DOHH2 (cell line): ENCODE measurements at regions not wholly inside any gene's neighbourhood (a gene's known extent, or its start where the extent isn't known, plus 50 kb on each side); places are given as distances from the start of the nearest gene placed in this dataset.
"Not testable (repeated sequence)": the region's sequence is repeated elsewhere in the genome, so short reads cannot be mapped to it uniquely, and the experiment has no call there.

Experiments used
- H3F3A ChIP-seq: fragments of 200-600 bp; sonication (generic), shearing (Covaris generic); 2 replicates; pipeline ENCODE4 v1.6.0; 2016; ENCODE audit warnings: antibody characterized with exemption, mild to moderate bottlenecking; ENCODE audit not compliant: control insufficient read depth, insufficient read depth
- H3K27ac ChIP-seq: fragments of 200-600 bp; sonication (generic); 2 replicates; pipeline ENCODE4 v1.5.1; 2014; ENCODE audit warnings: low read depth, mild to moderate bottlenecking, low read length, moderate library complexity
- H3K27me3 ChIP-seq: fragments of 200-600 bp; sonication (generic); 2 replicates; pipeline ENCODE4 v1.6.1; 2014; ENCODE audit warnings: mild to moderate bottlenecking, low read length, mixed read lengths; ENCODE audit not compliant: control insufficient read depth
- H3K36me3 ChIP-seq: fragments of 200-600 bp; sonication (generic); 2 replicates; pipeline ENCODE4 v1.6.1; 2014; ENCODE audit warnings: mild to moderate bottlenecking, low read length, moderate library complexity, mixed read lengths; ENCODE audit not compliant: control insufficient read depth
- H3K4me1 ChIP-seq: fragments of 200-600 bp; sonication (generic); 2 replicates; pipeline ENCODE4 v1.6.1; 2014; ENCODE audit warnings: mild to moderate bottlenecking, low read length, mixed read lengths; ENCODE audit not compliant: control insufficient read depth
- H3K4me2 ChIP-seq: fragments of 200-600 bp; sonication (generic); 2 replicates; pipeline ENCODE4 v1.6.0; 2014; ENCODE audit warnings: mild to moderate bottlenecking, low read length, moderate library complexity
- H3K4me3 ChIP-seq: fragments of 200-600 bp; sonication (generic); 2 replicates; pipeline ENCODE4 v1.5.1; 2014; ENCODE audit warnings: mild to moderate bottlenecking, low read length, mixed read lengths
- H3K79me2 ChIP-seq: fragments of 200-600 bp; sonication (generic); 2 replicates; pipeline ENCODE4 v1.6.1; 2014; ENCODE audit warnings: mild to moderate bottlenecking, low read length, mixed read lengths; ENCODE audit not compliant: control insufficient read depth
- H3K9me2 ChIP-seq: fragments of 200-600 bp; sonication (generic); replicated peaks from 2 replicates; pipeline ENCODE4 v1.6.1; 2014; ENCODE audit warnings: mild to moderate bottlenecking, low read length, mixed read lengths; ENCODE audit not compliant: control insufficient read depth
- H3K9me3 ChIP-seq: fragments of 200-600 bp; sonication (generic); 2 replicates; pipeline ENCODE4 v1.6.1; 2014; ENCODE audit warnings: antibody characterized with exemption, low read length, mixed read lengths; ENCODE audit not compliant: control insufficient read depth, insufficient read depth
- H4K20me1 ChIP-seq: fragments of 200-600 bp; sonication (generic); 2 replicates; pipeline ENCODE4 v1.6.0; 2014; ENCODE audit warnings: low read depth, mild to moderate bottlenecking, antibody characterized with exemption, low read length, moderate library complexity; ENCODE audit not compliant: control insufficient read depth, insufficient read depth
- CTCF ChIP-seq: fragments of 200-600 bp; sonication (generic); IDR thresholded peaks from one replicate; pipeline ENCODE4 v1.5.1; 2014; ENCODE audit warnings: antibody characterized with exemption, mild to moderate bottlenecking, low read depth, low read length; ENCODE audit not compliant: poor library complexity, severe bottlenecking
- EZH2phosphoT487 ChIP-seq: fragments of 200-600 bp; sonication (generic); IDR thresholded peaks from 2 replicates; pipeline ENCODE4 v1.6.1; 2017; ENCODE audit warnings: borderline replicate concordance, mild to moderate bottlenecking, antibody characterized with exemption, low read length, moderate library complexity, mixed read lengths

- Histone ChIP-seq H3K4me3 (no peak overlapping the region), H3K27ac (no peak overlapping the region), H3K4me1 (no peaks in the 10 kb centered on the region), H3K9me2 (no peaks in the 10 kb centered on the region), H3K9me3 (no peaks in the 10 kb centered on the region), H3K4me2 (no peak overlapping the region), H3F3A (no peaks in the 10 kb centered on the region), H3K79me2 (no peaks in the 10 kb centered on the region), H4K20me1 (no peaks in the 10 kb centered on the region), H3K36me3 (no peaks in the 10 kb centered on the region), H3K27me3 (no peaks in the 10 kb centered on the region; the same call in 1 of the 2 replicates)
- TF ChIP-seq EZH2phosphoT487 (no peak), CTCF (no peak)
These were observed 109.5 kb upstream of the LIPC start for GRCh38 chr15:58322253-58322652.

GRCh38 chr15:58323321-58323720 is 108.5 kb upstream of the LIPC start:
- not testable (repeated sequence) for H3K27ac ChIP-seq, H3K36me3 ChIP-seq, H3K4me3 ChIP-seq, H3K79me2 ChIP-seq, H3K9me2 ChIP-seq, H3K4me2 ChIP-seq, H3K4me1 ChIP-seq, H3K9me3 ChIP-seq, H3K27me3 ChIP-seq, H4K20me1 ChIP-seq, H3F3A ChIP-seq

GRCh38 chr15:58324533-58324932 is 107.3 kb upstream of the LIPC start:
- Histone ChIP-seq H3K27me3 (no peaks in the 10 kb centered on the region; the same call in 1 of the 2 replicates), H3K4me2 (no peak overlapping the region), H3K79me2 (no peaks in the 10 kb centered on the region), H3K9me2 (no peaks in the 10 kb centered on the region), H3K9me3 (peaks cover 6% of the 10 kb centered on the region; the same call in 1 of the 2 replicates), H3F3A (no peaks in the 10 kb centered on the region), H3K4me3 (no peak overlapping the region), H3K27ac (no peak overlapping the region), H3K4me1 (no peaks in the 10 kb centered on the region), H4K20me1 (no peaks in the 10 kb centered on the region), H3K36me3 (no peaks in the 10 kb centered on the region)
- no peak for TF ChIP-seq EZH2phosphoT487

- Histone ChIP-seq H3K9me3 (peaks cover 6% of the 10 kb centered on the region; the same call in 1 of the 2 replicates), H3K4me1 (peaks cover 17% of the 10 kb centered on the region), H3K4me2 (no peak overlapping the region), H3K27me3 (no peaks in the 10 kb centered on the region; the same call in 1 of the 2 replicates), H3K4me3 (no peak overlapping the region), H3K9me2 (no peaks in the 10 kb centered on the region), H3K79me2 (no peaks in the 10 kb centered on the region), H3K36me3 (no peaks in the 10 kb centered on the region), H4K20me1 (no peaks in the 10 kb centered on the region), H3F3A (no peaks in the 10 kb centered on the region), H3K27ac (no peak overlapping the region)
- TF ChIP-seq CTCF (no peak), EZH2phosphoT487 (no peak)
These were observed 103.8 kb upstream of the LIPC start for GRCh38 chr15:58327958-58328357.
